CD4-positive, CD25-positive, alpha-beta regulatory T cell (primary cell): ENCODE measurements at regions not wholly inside any gene's neighbourhood (a gene's known extent, or its start where the extent isn't known, plus 50 kb on each side); places are given as distances from the start of the nearest gene placed in this dataset.
A peak's percentile ranks its signal among the peaks of the same experiment; 100 is the strongest.

ENCODE experiments used
- ATAC-seq, 2 donors: fragments of 150-1000 bp; cut with Tn5 transposase; one replicate each; pipeline ENCODE4 v1.10.0; 2021; ENCODE audit warnings: low read depth in 2 of 2, moderate number of reproducible peaks in 2 of 2, moderate library complexity in 1 of 2
- DNase-seq, 3 donors: peaks; one replicate each; pipeline versions ENCODE4 v3.0.0 to v3.0.0-alpha.2; 2012 to 2022; ENCODE audit warnings: mixed read lengths in 1 of 3
- H3K27ac ChIP-seq: one replicate; pipeline ENCODE4 v1.7.0; 2013; ENCODE audit warnings: mild to moderate bottlenecking, low read length; ENCODE audit not compliant: insufficient read depth, poor library complexity, severe bottlenecking
- H3K27me3 ChIP-seq: one replicate; pipeline ENCODE4 v1.7.0; 2013; ENCODE audit warnings: low read length; ENCODE audit not compliant: control insufficient read depth, insufficient read depth
- H3K36me3 ChIP-seq: one replicate; pipeline ENCODE4 v1.7.0; 2013; ENCODE audit warnings: mild to moderate bottlenecking, low read length, moderate library complexity; ENCODE audit not compliant: control insufficient read depth, insufficient read depth
- H3K4me1 ChIP-seq: 2 replicates; pipeline ENCODE4 v1.7.0; 2013; ENCODE audit warnings: mild to moderate bottlenecking, low read length; ENCODE audit not compliant: insufficient read depth, control insufficient read depth, poor library complexity, severe bottlenecking
- H3K4me3 ChIP-seq: one replicate; pipeline ENCODE4 v1.7.0; 2013; ENCODE audit warnings: low read depth, mild to moderate bottlenecking, low read length, moderate library complexity
- H3K9me3 ChIP-seq, 2 experiments: 1 replicate in 1 of 2; 2 replicates in 1 of 2; pipeline ENCODE4 v1.7.0; 2013; ENCODE audit warnings: low read length in 2 of 2, mild to moderate bottlenecking in 1 of 2, moderate library complexity in 1 of 2; ENCODE audit not compliant: control insufficient read depth in 2 of 2
- H3K27ac Mint-ChIP-seq, 3 donors: one replicate each; pipeline ENCODE4 v1.8.0; 2020 to 2022; ENCODE audit warnings: mild to moderate bottlenecking in 3 of 3, mixed read lengths in 3 of 3, moderate library complexity in 2 of 3
- H3K27me3 Mint-ChIP-seq: one replicate; pipeline ENCODE4 v1.8.0; 2022; ENCODE audit warnings: mild to moderate bottlenecking, mixed read lengths
- H3K36me3 Mint-ChIP-seq: one replicate; pipeline ENCODE4 v1.8.0; 2020; ENCODE audit warnings: mixed read lengths
- H3K4me1 Mint-ChIP-seq, 4 donors: one replicate each; pipeline ENCODE4 v1.8.0; 2020 to 2022; ENCODE audit warnings: mixed read lengths in 4 of 4, mild to moderate bottlenecking in 1 of 4
- H3K4me3 Mint-ChIP-seq, 4 donors: one replicate each; pipeline ENCODE4 v1.8.0; 2020 to 2022; ENCODE audit warnings: mild to moderate bottlenecking in 4 of 4, mixed read lengths in 4 of 4, moderate library complexity in 3 of 4
- H3K9me3 Mint-ChIP-seq, 7 donors: one replicate each; pipeline ENCODE4 v1.8.0; 2020 to 2022; ENCODE audit warnings: mixed read lengths in 7 of 7, mild to moderate bottlenecking in 3 of 7, moderate library complexity in 2 of 7

DNA sequence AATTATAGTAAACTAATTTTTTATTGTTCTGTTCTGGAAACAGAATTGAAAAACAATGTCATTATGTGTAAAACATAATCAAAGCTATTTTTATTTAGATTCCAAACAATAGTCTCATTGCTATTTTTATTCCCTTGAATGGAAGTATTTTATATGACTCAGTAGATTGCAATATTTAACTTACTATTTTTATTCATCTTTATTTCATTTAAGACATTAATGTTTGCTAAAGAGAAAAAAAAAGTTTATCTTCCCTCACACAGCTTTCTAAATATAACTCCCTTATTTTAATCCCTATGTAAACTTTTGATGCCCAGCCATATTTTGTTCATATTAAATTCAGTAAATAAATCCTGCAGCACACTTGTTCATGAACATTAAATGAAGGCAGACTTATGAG lies 622.4 kb downstream of the SLC6A15 start:
- DNase-seq (no peak), ATAC-seq (no peak)
- Histone ChIP-seq H3K27me3 (no peaks in the 10 kb centered on the region), H3K27ac (no peak overlapping the region), H3K4me1 (no peaks in the 10 kb centered on the region), H3K4me3 (no peak overlapping the region), H3K36me3 (no peaks in the 10 kb centered on the region), H3K9me3 (peaks cover 0 to 4% of the 10 kb centered on the region in 2 experiments)
- Mint-ChIP-seq H3K9me3 (peaks cover 0 to 10% (median 1%) of the 10 kb centered on the region in 7 donors), H3K4me1 (no peaks in the 10 kb centered on the region), H3K36me3 (no peaks in the 10 kb centered on the region), H3K27me3 (no peaks in the 10 kb centered on the region), H3K4me3 (no peak overlapping the region), H3K27ac (no peak overlapping the region)

DNA sequence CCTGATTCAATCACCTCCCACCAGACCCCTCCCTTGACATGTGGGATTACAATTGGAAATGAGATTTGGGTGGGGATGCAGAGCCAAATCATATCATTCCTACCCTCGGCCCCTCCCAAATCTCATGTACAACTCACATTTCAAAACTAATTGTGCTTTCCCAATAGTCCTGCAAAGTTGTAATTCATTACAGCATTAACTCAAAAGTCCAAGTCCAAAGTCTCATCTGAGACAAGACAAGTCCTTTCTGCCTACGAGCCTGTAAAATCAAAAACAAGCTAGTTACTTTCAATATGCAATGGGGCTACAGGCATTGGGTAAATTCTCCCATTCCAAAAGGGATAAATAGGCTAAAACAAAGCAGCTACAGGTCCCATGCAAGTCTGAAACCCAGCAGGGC lies 634.6 kb downstream of the SLC6A15 start:
- no peaks in the 10 kb centered on the region for H3K36me3 ChIP-seq
- ATAC-seq = no peak
- H3K4me1 ChIP-seq = no peaks in the 10 kb centered on the region
- no peak for DNase-seq
- H3K27ac ChIP-seq = no peak overlapping the region
- Mint-ChIP-seq H3K27me3 (no peaks in the 10 kb centered on the region), H3K27ac (no peak overlapping the region), H3K4me3 (no peak overlapping the region), H3K9me3 (peaks cover 0 to 24% (median 0%) of the 10 kb centered on the region in 7 donors), H3K36me3 (no peaks in the 10 kb centered on the region), H3K4me1 (no peaks in the 10 kb centered on the region)
- H3K27me3 ChIP-seq = no peaks in the 10 kb centered on the region
- H3K4me3 ChIP-seq = no peak overlapping the region
- H3K9me3 ChIP-seq = no peaks in the 10 kb centered on the region

DNA sequence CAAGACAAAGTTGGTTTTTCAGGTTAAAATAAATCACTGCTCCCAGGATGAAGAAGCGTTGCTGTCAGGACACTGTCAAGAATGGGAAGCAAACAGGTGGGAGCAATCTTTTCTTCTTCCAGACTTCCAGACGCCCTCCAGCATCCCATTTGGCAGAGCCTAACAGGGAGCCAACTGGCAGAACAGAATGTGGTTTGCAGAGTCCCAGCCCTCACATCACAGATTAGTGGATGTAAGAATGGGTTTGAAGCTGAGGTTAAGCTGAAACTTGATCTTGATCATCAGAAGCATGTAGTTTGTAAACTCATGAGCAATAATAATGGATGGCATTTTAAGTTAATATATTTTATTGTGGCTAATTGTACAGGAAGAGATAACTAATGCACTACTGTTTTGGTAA lies 636.4 kb downstream of the SLC6A15 start:
- H3K27ac Mint-ChIP-seq = no peak overlapping the region

DNA sequence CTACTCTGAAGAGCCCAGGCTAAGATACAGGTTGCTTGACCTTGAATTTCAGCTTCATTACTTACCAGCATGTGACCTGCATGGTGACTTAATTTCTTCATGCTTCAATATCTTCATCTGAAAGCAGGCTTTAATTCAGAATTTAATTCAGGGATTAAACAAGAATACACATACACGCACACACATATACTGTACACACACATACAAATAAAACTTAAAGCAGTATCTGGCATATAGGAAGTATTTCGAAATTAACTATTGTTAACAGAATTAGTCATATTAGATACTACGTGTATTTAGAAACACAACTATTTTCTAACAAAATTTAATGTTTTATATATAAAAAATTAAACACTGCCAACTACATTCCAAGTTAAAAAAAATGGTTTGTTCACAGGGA lies 640.3 kb downstream of the SLC6A15 start:
- Histone ChIP-seq H3K9me3 (no peaks in the 10 kb centered on the region), H3K4me3 (no peak overlapping the region), H3K27ac (no peak overlapping the region), H3K4me1 (no peaks in the 10 kb centered on the region), H3K27me3 (no peaks in the 10 kb centered on the region), H3K36me3 (no peaks in the 10 kb centered on the region)
- Mint-ChIP-seq H3K4me1 (no peaks in the 10 kb centered on the region), H3K9me3 (peaks cover 0 to 11% (median 2%) of the 10 kb centered on the region in 7 donors), H3K36me3 (no peaks in the 10 kb centered on the region), H3K27ac (no peak overlapping the region), H3K27me3 (no peaks in the 10 kb centered on the region), H3K4me3 (no peak overlapping the region)
- ATAC-seq (no peak), DNase-seq (no peak)

More for the DNA sequence above, 636.4 kb downstream of the SLC6A15 start:
- Histone ChIP-seq H3K4me3 (no peak overlapping the region), H3K27ac (no peak overlapping the region), H3K4me1 (no peaks in the 10 kb centered on the region), H3K27me3 (no peaks in the 10 kb centered on the region), H3K36me3 (no peaks in the 10 kb centered on the region), H3K9me3 (no peaks in the 10 kb centered on the region)
- ATAC-seq = no peak
- Mint-ChIP-seq H3K4me3 (no peak overlapping the region), H3K9me3 (peaks cover 0 to 24% (median 0%) of the 10 kb centered on the region in 7 donors), H3K4me1 (no peaks in the 10 kb centered on the region), H3K36me3 (no peaks in the 10 kb centered on the region), H3K27me3 (no peaks in the 10 kb centered on the region)
- DNase-seq = no peak

DNA sequence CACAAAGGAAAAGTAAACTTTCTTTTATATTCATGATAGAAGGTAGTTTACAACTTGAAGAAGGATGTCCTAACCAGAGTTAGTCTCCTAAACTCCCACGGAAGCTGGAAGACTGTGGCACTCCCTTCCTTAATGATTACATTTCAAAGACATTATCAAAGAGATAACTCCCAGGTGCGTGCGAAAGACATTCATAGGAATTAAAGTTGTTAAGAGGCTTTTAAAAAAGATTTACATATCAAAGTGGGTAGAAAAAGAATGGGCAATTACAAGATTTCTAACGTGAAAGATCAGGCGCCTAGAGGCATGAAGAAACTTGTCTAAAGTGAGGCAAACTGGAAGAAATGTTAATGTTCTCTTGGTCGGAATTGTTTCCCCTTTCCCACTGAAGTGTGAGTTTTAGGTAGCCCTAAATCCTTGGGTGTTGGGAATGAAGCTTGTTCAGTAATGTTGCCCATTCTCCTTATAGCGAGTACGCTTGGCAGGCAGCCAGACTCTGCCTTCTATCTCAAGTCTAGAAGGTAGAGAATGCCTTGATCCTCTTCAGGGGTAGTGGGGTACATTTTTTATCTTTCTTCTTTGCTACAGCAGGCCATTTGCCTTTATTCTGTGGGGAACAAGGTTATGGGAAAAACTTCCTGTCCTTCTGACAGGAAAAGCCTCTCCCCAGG lies 642.0 kb downstream of the SLC6A15 start:
- peaks cover 0 to 3% (median 2%) of the 10 kb centered on the region in 7 donors for H3K9me3 Mint-ChIP-seq
- no peaks in the 10 kb centered on the region for H3K27me3 Mint-ChIP-seq

DNA sequence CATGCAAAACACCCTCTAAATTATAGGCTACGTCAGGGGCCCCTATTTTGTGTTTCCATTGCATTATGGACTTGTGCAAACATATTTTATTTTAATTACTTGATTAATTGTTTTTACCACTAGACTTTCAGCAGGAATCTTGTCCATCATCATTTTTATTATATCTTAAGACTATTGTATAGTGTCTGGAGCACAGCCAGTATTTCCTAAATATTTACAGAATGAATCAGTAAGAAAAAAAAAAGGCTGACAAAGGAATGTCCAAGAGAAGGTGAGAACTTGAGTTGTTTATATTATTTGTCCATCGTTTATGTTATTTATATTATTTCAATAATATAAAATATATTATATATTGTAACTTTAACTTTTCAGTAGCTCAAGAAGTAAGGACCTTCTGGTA lies 664.7 kb downstream of the SLC6A15 start:
- H3K27me3 Mint-ChIP-seq = no peaks in the 10 kb centered on the region
- H3K27me3 ChIP-seq = no peaks in the 10 kb centered on the region
- no peak overlapping the region for H3K27ac ChIP-seq
- H3K36me3 Mint-ChIP-seq = no peaks in the 10 kb centered on the region
- H3K4me3 ChIP-seq = no peak overlapping the region
- H3K36me3 ChIP-seq = no peaks in the 10 kb centered on the region
- H3K4me3 Mint-ChIP-seq = no peak overlapping the region
- ATAC-seq (no peak), DNase-seq (no peak)
- peaks cover 0 to 15% (median 4%) of the 10 kb centered on the region in 7 donors for H3K9me3 Mint-ChIP-seq
- H3K4me1 ChIP-seq = no peaks in the 10 kb centered on the region
- H3K9me3 ChIP-seq = no peaks in the 10 kb centered on the region
- no peak overlapping the region for H3K27ac Mint-ChIP-seq
- no peaks in the 10 kb centered on the region for H3K4me1 Mint-ChIP-seq

More for the DNA sequence above, 642.0 kb downstream of the SLC6A15 start:
- H3K27ac Mint-ChIP-seq = no peak overlapping the region
- no peaks in the 10 kb centered on the region for H3K4me1 Mint-ChIP-seq
- H3K36me3 Mint-ChIP-seq = no peaks in the 10 kb centered on the region
- H3K9me3 ChIP-seq = no peaks in the 10 kb centered on the region
- no peak overlapping the region for H3K4me3 Mint-ChIP-seq
- no peak overlapping the region for H3K27ac ChIP-seq
- no peaks in the 10 kb centered on the region for H3K27me3 ChIP-seq
- DNase-seq (no peak), ATAC-seq (no peak)
- H3K4me3 ChIP-seq = no peak overlapping the region
- H3K36me3 ChIP-seq = no peaks in the 10 kb centered on the region
- no peaks in the 10 kb centered on the region for H3K4me1 ChIP-seq

DNA sequence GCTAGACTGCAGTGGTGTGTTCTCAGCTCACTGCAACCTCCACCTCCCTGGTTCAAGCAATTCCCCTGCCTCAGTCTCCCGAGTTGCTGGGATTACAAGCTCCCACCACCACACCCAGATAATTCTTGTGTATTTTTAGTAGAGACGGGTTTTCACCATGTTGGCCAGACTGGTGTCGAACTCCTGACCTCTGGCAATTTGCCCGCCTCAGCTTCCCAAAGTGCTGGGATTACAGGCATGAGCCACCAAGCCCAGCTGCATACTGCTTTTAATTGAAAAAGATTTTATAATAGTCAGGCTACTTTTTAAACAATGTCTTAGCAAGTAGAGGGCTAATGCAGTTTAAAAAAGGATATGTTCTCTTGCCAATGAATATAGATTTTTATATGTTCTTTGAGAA lies 668.9 kb downstream of the SLC6A15 start:
- H3K36me3 Mint-ChIP-seq = no peaks in the 10 kb centered on the region
- peaks cover 0 to 9% (median 6%) of the 10 kb centered on the region in 7 donors for H3K9me3 Mint-ChIP-seq
- H3K4me1 Mint-ChIP-seq = no peaks in the 10 kb centered on the region
- no peak overlapping the region for H3K27ac Mint-ChIP-seq
- no peaks in the 10 kb centered on the region for H3K4me1 ChIP-seq
- no peaks in the 10 kb centered on the region for H3K36me3 ChIP-seq
- no peak overlapping the region for H3K27ac ChIP-seq
- DNase-seq = no peak
- no peaks in the 10 kb centered on the region for H3K27me3 ChIP-seq
- H3K9me3 ChIP-seq = no peaks in the 10 kb centered on the region
- H3K27me3 Mint-ChIP-seq = no peaks in the 10 kb centered on the region
- no peak for ATAC-seq
- peak overlapping the region in 1 of 4 donors; percentile 86 for H3K4me3 Mint-ChIP-seq
- no peak overlapping the region for H3K4me3 ChIP-seq

DNA sequence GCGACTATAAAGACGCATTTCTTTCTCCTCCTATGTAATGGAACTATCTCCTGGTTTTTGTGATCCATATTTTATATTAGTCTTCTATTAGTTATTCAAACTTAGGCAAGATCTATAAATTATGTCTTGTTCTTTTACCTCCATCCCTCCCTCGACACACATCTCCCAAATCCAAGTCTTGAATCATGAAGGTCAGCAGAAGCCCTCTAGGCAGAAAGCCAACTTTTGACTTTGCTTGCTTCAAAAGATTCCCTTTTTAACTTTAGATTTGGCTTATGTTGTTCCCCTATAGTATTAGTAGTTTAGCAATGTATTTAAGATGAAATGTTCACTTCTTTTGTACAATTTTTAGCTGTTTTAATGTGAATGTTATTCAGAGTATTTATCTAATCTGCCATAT lies 689.8 kb downstream of the SLC6A15 start:
- H3K27me3 ChIP-seq = no peaks in the 10 kb centered on the region
- no peaks in the 10 kb centered on the region for H3K4me1 Mint-ChIP-seq
- no peak overlapping the region for H3K4me3 Mint-ChIP-seq
- no peak for DNase-seq
- no peaks in the 10 kb centered on the region for H3K4me1 ChIP-seq
- no peak overlapping the region for H3K27ac ChIP-seq
- no peak for ATAC-seq
- H3K27ac Mint-ChIP-seq = no peak overlapping the region
- no peaks in the 10 kb centered on the region for H3K36me3 ChIP-seq
- peaks cover 0 to 4% of the 10 kb centered on the region in 2 experiments for H3K9me3 ChIP-seq
- no peaks in the 10 kb centered on the region for H3K36me3 Mint-ChIP-seq
- H3K4me3 ChIP-seq = no peak overlapping the region
- peaks cover 0 to 2% (median 0%) of the 10 kb centered on the region in 7 donors for H3K9me3 Mint-ChIP-seq
- no peaks in the 10 kb centered on the region for H3K27me3 Mint-ChIP-seq
